Coronary artery (tissue), 2 donors: ENCODE measurements at regions not wholly inside any gene's neighbourhood (a gene's known extent, or its start where the extent isn't known, plus 50 kb on each side); places are given as distances from the start of the nearest gene placed in this dataset.
"Not testable (repeated sequence)": the region's sequence is repeated elsewhere in the genome, so short reads cannot be mapped to it uniquely, and the experiment has no call there.

Source experiments
- DNase-seq: peaks from one replicate; pipeline ENCODE4 v3.0.0-alpha.2; 2017; ENCODE audit warnings: low spot score
- H3K27ac ChIP-seq, 2 donors: fragments of 200-600 bp; sonication (generic); one replicate each; pipeline ENCODE4 v1.5.1; 2016 to 2019
- H3K4me3 ChIP-seq: fragments of 200-600 bp; sonication (generic); 2 replicates; pipeline ENCODE4 v1.5.1; 2016; ENCODE audit warnings: mild to moderate bottlenecking, moderate library complexity
- TF ChIP-seq, protein P1 (sequence below): fragments of 200-600 bp; sonication (generic); IDR thresholded peaks from one replicate; pipeline ENCODE4 v1.5.1; 2019; ENCODE audit warnings: antibody characterized with exemption

DNA sequence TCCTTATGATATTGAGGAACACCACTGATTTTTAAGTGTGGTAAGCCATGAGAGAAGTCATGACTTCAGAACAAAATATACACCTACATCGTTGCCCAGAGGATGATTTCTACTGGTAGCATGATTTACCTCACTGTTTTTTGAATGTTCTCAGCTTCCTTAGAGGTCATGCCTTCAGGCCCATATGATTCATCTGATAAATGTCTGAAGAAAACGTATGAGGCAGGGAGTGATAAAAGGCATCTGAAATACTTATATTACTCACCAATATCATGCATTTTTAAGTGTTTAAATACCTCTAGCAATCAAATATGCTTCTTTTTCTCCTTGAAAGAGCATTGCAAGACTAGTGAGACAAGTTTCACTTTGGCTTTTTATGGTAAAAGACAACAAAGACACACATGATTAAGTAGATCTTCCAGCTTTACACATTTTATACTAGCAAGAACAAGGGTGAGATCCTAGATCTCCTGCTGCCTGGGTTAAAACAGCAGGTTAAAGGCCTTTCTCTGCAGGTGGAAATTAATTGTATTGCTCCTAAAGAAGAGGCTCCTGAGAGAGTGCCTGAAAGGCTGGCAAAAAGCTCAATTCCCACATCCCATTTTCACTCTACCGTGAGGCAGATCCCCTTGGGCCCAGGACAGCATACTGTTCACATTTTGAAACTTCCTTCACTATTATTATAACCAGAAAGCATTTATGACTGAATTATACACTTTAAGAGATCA is 432.4 kb downstream of the SLITRK1 start:
- no peak overlapping the region for H3K4me3 ChIP-seq
- H3K27ac ChIP-seq = no peak overlapping the region
- TF ChIP-seq, protein P1, sequence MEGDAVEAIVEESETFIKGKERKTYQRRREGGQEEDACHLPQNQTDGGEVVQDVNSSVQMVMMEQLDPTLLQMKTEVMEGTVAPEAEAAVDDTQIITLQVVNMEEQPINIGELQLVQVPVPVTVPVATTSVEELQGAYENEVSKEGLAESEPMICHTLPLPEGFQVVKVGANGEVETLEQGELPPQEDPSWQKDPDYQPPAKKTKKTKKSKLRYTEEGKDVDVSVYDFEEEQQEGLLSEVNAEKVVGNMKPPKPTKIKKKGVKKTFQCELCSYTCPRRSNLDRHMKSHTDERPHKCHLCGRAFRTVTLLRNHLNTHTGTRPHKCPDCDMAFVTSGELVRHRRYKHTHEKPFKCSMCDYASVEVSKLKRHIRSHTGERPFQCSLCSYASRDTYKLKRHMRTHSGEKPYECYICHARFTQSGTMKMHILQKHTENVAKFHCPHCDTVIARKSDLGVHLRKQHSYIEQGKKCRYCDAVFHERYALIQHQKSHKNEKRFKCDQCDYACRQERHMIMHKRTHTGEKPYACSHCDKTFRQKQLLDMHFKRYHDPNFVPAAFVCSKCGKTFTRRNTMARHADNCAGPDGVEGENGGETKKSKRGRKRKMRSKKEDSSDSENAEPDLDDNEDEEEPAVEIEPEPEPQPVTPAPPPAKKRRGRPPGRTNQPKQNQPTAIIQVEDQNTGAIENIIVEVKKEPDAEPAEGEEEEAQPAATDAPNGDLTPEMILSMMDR = no peak
- no peak for DNase-seq

DNA sequence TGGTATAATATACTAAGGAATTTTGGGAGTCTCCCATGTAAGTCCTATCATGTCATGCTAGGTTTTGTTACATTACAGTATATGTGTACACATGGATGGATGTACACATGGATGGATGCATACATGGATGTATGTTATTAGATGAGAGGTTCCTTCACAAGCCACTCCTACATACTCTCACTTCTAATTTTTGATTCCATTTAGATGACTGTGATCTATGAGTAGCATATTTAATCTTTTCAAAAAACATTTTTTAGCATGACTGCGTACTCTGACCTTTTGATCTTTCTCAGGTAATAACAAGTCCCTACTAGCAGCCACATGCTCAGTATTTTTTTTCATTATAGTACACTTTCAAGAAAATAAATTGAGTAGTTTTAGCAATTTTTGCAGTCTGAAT is 441.8 kb downstream of the SLITRK1 start:
- Histone ChIP-seq H3K27ac (no peak overlapping the region), H3K4me3 (no peak overlapping the region)
- DNase-seq = no peak
- TF ChIP-seq, protein P1 = no peak

DNA sequence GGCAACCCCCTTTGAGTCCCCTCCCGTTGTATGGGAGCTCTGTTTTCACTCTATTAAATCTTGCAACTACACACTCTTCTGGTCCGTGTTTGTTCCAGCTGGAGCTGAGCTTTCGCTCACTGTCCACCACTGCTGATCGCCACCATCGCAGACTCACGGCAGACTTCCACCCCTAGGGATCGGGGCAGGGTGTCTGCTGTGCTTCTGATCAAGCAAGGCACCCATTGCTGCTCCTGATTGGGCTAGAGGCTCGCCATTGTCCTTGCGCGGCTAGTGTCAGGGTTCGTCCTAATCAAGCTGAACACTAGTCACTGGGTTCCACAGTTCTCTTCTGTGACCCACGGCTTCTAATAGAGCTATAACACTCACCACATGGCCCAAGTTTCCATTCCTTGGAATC is 442.8 kb downstream of the SLITRK1 start:
- H3K27ac ChIP-seq, DNase-seq, H3K4me3 ChIP-seq: not testable (repeated sequence)

DNA sequence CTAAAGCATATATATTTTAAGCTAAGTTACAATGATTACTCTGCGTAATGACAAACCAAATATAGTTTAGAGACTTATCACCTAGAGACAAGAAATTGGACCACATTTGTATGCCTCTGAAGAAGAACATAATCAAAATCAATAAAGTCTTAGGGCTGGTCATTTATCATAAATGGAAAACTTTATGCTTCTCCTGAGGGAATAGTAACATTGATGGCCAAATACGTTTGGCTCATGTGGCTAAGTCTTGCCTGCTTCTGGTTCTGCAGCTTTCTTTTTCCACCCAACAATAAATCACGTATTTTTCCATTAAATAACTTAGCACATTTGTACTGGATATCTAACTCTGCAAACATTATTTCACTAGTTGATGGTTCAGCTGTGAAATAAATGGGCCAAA is 458.4 kb downstream of the SLITRK1 start:
- Histone ChIP-seq H3K4me3 (no peak overlapping the region), H3K27ac (no peak overlapping the region)
- no peak for DNase-seq
- TF ChIP-seq, protein P1 = no peak

DNA sequence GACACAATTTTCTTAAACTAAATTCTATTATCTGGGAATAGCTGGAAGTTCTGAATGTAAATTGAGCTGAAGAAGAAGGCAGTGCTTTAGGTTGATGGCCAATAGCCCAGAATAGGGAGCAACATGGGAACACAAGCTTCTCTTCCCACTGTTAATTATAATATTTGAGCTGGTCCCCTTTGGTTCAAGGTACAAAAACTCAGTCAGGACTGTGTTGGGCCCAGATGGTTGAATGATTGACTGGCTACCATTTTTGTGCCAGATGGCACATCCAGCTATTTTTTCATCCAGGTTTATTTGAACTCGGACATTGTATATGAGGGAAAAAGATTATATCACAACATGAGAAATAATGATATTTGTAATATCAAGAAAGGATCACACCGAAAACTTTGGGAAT is 458.9 kb downstream of the SLITRK1 start:
- no peak overlapping the region for H3K4me3 ChIP-seq
- H3K27ac ChIP-seq = no peak overlapping the region
- no peak for DNase-seq
- TF ChIP-seq, protein P1 = no peak

DNA sequence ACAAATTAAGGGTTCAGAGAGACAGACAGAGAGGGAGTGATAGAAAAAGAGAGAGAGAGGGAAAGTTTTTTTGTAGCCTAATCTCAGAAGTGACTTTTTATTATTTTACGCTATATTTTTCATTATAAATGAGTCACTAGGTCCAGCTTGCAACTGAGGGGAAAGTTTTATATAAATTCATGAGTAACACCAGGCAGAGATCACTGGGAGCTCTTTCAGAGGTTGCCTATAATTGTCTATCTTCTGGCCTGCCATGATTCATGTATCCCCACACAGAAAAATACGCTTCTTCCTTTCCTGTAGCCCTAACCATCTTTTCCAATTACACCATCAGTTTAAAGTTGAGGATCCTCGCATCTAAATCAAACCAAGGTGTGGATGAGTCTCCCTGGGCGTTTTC is 467.9 kb downstream of the SLITRK1 start:
- DNase-seq = no peak
- no peak overlapping the region for H3K27ac ChIP-seq
- H3K4me3 ChIP-seq = no peak overlapping the region
- TF ChIP-seq, protein P1 = no peak

DNA sequence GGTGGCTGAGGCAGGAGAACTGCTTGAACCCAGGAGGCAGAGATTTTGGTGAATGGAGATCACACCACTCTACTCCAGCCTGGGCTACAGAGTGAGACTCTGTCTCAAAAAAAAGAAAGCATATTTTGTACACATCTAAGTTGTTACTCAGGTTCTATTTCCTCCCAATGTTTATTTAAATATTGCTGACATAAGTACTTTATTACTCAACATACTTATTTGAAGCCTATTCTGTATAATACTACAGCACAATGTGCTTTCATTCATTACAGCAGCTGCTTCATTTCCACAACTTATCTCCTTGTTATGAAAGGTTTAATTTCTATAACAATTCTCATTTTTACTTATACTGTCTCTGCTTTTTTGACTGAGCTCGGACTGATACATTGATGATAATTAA is 495.7 kb downstream of the SLITRK1 start:
- Histone ChIP-seq H3K27ac (no peak overlapping the region), H3K4me3 (no peak overlapping the region)
- DNase-seq = no peak
- TF ChIP-seq, protein P1 = no peak

DNA sequence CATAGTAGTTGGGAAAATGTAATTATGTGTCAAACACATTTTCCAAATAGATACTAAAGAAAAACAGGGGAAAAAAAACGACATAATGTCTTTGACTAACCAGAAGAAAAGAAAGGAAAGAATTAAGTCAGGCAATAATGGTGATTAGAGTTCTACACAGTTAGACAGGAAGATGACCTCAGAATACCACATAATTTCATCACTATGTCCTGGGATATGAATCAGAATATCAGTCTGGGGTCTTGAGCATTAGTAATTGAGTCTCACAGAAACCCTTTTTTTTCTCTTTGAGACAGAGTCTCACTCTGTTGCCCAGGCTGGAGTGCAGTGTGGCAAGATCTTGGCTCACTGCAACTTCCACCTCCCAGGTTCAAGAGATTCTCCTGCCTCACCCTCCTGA is 503.4 kb downstream of the SLITRK1 start:
- TF ChIP-seq, protein P1 = no peak
- H3K4me3 ChIP-seq = no peak overlapping the region
- no peak for DNase-seq

More for the DNA sequence above, 503.4 kb downstream of the SLITRK1 start:
- no peak overlapping the region for H3K27ac ChIP-seq
